SK-N-SH (cell line): ENCODE measurements at regions not wholly inside any gene's neighbourhood (a gene's known extent, or its start where the extent isn't known, plus 50 kb on each side); places are given as distances from the start of the nearest gene placed in this dataset.

ENCODE experiments used
- CTCF ChIA-PET: fragments of 300-600, 350-600 bp; formaldehyde crosslinking; extraction: SDS; loops from one replicate; lab custom pipeline; 2021; lab: Yijun Ruan, JAX
- POLR2A ChIA-PET: fragments of 350-600 bp; sonication (Branson Sonifier 250); formaldehyde crosslinking; extraction: SDS; loops from one replicate; lab custom pipeline; 2020; ENCODE audit warnings: antibody characterized with exemption, inconsistent platforms; lab: Yijun Ruan, JAX
- DNase-seq: peaks from one replicate; pipeline ENCODE4 v3.0.0; 2012
- H2AFZ ChIP-seq: fragments of 200-600 bp; sonication (generic); 2 replicates; pipeline ENCODE4 v1.8.1; 2016; ENCODE audit warnings: antibody characterized with exemption, mild to moderate bottlenecking, low read depth
- H3F3A ChIP-seq: fragments of 200-600 bp; sonication (generic); replicated peaks from 2 replicates; pipeline ENCODE3; 2016; ENCODE audit warnings: antibody characterized with exemption, mild to moderate bottlenecking; ENCODE audit not compliant: insufficient read depth
- H3K27ac ChIP-seq, 2 experiments: fragments of 200-500 bp in 1 of 2; fragments of 200-600 bp in 1 of 2; sonication (Bioruptor generic) in 1 of 2; sonication (generic), shearing (Covaris generic) in 1 of 2; 2 replicates each; pipeline versions ENCODE4 v1.5.1 to v1.6.1; 2014 to 2016; ENCODE audit warnings: low read depth in 2 of 2, inconsistent platforms in 1 of 2, low read length in 1 of 2, mild to moderate bottlenecking in 1 of 2, mixed read lengths in 1 of 2
- H3K27me3 ChIP-seq: fragments of 200-600 bp; sonication (generic), shearing (Covaris generic); 2 replicates; pipeline ENCODE4 v1.6.1; 2016; ENCODE audit warnings: mixed run types; ENCODE audit not compliant: insufficient read depth
- H3K36me3 ChIP-seq, 2 experiments: fragments of 200-500 bp in 1 of 2; fragments of 200-600 bp in 1 of 2; sonication (Bioruptor generic) in 1 of 2; sonication (generic) in 1 of 2; replicated peaks in 1 of 2; 2 replicates each; pipeline versions ENCODE3 to v1.5.1; 2014 to 2016; ENCODE audit warnings: low read length in 1 of 2, mild to moderate bottlenecking in 1 of 2; ENCODE audit not compliant: insufficient read depth in 2 of 2, control insufficient read depth in 1 of 2
- H3K4me1 ChIP-seq, 2 experiments: fragments of 200-500 bp in 1 of 2; fragments of 200-600 bp in 1 of 2; sonication (Bioruptor generic) in 1 of 2; sonication (generic), shearing (Covaris generic) in 1 of 2; 2 replicates each; pipeline versions ENCODE4 v1.5.1 to v1.6.1; 2014 to 2016; ENCODE audit warnings: low read depth in 1 of 2, low read length in 1 of 2, mixed run types in 1 of 2; ENCODE audit not compliant: insufficient read depth in 2 of 2, control insufficient read depth in 1 of 2
- H3K4me2 ChIP-seq: fragments of 200-600 bp; sonication (generic), shearing (Covaris generic); 2 replicates; pipeline ENCODE4 v1.6.1; 2017; ENCODE audit warnings: mixed run types
- H3K4me3 ChIP-seq, 2 experiments: fragments of 200-500 bp in 1 of 2; fragments of 200-600 bp in 1 of 2; sonication (Bioruptor generic) in 1 of 2; sonication (generic), shearing (Covaris generic) in 1 of 2; 2 replicates each; pipeline versions ENCODE4 v1.5.1 to v1.8.1; 2014 to 2016; ENCODE audit warnings: low read depth in 2 of 2, inconsistent platforms in 1 of 2, low read length in 1 of 2, mild to moderate bottlenecking in 1 of 2, mixed read lengths in 1 of 2, moderate library complexity in 1 of 2
- H3K79me2 ChIP-seq: fragments of 200-600 bp; sonication (generic); 2 replicates; pipeline ENCODE4 v1.8.1; 2017; ENCODE audit warnings: mild to moderate bottlenecking; ENCODE audit not compliant: insufficient read depth
- H3K9ac ChIP-seq: fragments of 200-600 bp; sonication (generic); 2 replicates; pipeline ENCODE4 v1.6.1; 2017; ENCODE audit warnings: mixed run types
- H3K9me2 ChIP-seq: fragments of 200-600 bp; sonication (generic); 2 replicates; pipeline ENCODE4 v1.6.1; 2017; ENCODE audit warnings: mixed run types
- H3K9me3 ChIP-seq: fragments of 200-600 bp; sonication (generic); 2 replicates; pipeline ENCODE4 v1.6.1; 2017; ENCODE audit warnings: mixed run types, mild to moderate bottlenecking, moderate library complexity
- H4K20me1 ChIP-seq: fragments of 200-600 bp; sonication (generic); 2 replicates; pipeline ENCODE4 v1.6.1; 2017; ENCODE audit warnings: mild to moderate bottlenecking, mixed run types; ENCODE audit not compliant: insufficient read depth
- ELF1 ChIP-seq: IDR thresholded peaks from 2 replicates; pipeline ENCODE4 v1.4.0; 2012
- EP300 ChIP-seq, 2 experiments: IDR thresholded peaks; 2 replicates each; pipeline versions ENCODE4 v1.4.0 to v1.6.1; 2012; ENCODE audit warnings: borderline replicate concordance in 1 of 2, low read depth in 1 of 2, low read length in 1 of 2
- EZH2phosphoT487 ChIP-seq: fragments of 200-600 bp; sonication (generic); IDR thresholded peaks from 2 replicates; pipeline ENCODE4 v1.6.1; 2017; ENCODE audit warnings: low read depth, mixed run types, mild to moderate bottlenecking, antibody characterized with exemption, moderate library complexity, borderline replicate concordance
- FOSL2 ChIP-seq: IDR thresholded peaks from 2 replicates; pipeline ENCODE4 v1.4.0; 2012; ENCODE audit warnings: low read depth, mild to moderate bottlenecking, moderate library complexity, borderline replicate concordance
- FOXJ3 ChIP-seq: sonication (generic); formaldehyde crosslinking; IDR thresholded peaks from 2 replicates; pipeline ENCODE4 v1.5.1; 2020; ENCODE audit warnings: mild to moderate bottlenecking, missing genetic modification reagents
- FOXM1 ChIP-seq: IDR thresholded peaks from 2 replicates; pipeline ENCODE4 v1.4.0; 2012; ENCODE audit warnings: low read depth, mild to moderate bottlenecking
- GABPA ChIP-seq: IDR thresholded peaks from 2 replicates; pipeline ENCODE4 v1.4.0; 2012; ENCODE audit warnings: low read depth, mild to moderate bottlenecking
- GATA2 ChIP-seq: sonication (generic); formaldehyde crosslinking; IDR thresholded peaks from 2 replicates; pipeline ENCODE4 v1.5.0; 2020; ENCODE audit warnings: mild to moderate bottlenecking, missing genetic modification reagents
- JUND ChIP-seq: IDR thresholded peaks from 2 replicates; pipeline ENCODE4 v1.4.0; 2012
- MXI1 ChIP-seq: IDR thresholded peaks from 2 replicates; pipeline ENCODE4 v1.6.1; 2012; ENCODE audit warnings: mild to moderate bottlenecking, low read depth, low read length, improper control_type of control experiment
- POLR2AphosphoS5 ChIP-seq: IDR thresholded peaks from 2 replicates; pipeline ENCODE4 v1.6.1; 2012; ENCODE audit warnings: low read depth, low read length
- RCOR1 ChIP-seq: fragments of 150-350 bp; IDR thresholded peaks from 2 replicates; pipeline ENCODE4 v1.6.1; 2017; ENCODE audit warnings: antibody characterized with exemption, low read length
- RXRA ChIP-seq: IDR thresholded peaks from 2 replicates; pipeline ENCODE4 v1.4.0; 2012; ENCODE audit warnings: low read depth, mild to moderate bottlenecking, borderline replicate concordance
- TAF1 ChIP-seq: IDR thresholded peaks from 2 replicates; pipeline ENCODE4 v1.6.1; 2012; ENCODE audit warnings: low read depth, mild to moderate bottlenecking, low read length, moderate library complexity, borderline replicate concordance
- TCF12 ChIP-seq: IDR thresholded peaks from 2 replicates; pipeline ENCODE4 v1.4.0; 2012
- YY1 ChIP-seq: IDR thresholded peaks from 2 replicates; pipeline ENCODE4 v1.4.0; 2012; ENCODE audit warnings: low read depth, mild to moderate bottlenecking
- WGBS: methylation state at CpG from one replicate; pipeline ENCODE4 v1.1.6; 2017; ENCODE audit warnings: low lambda C conversion rate; 5-methylcytosine and 5-hydroxymethylcytosine counted together
- TF ChIP-seq, protein P1 (sequence below): fragments of 150-350 bp; IDR thresholded peaks from 2 replicates; pipeline ENCODE4 v1.6.1; 2016; ENCODE audit warnings: mild to moderate bottlenecking, low read depth, low read length
- TF ChIP-seq, protein P2 (sequence below): IDR thresholded peaks from 2 replicates; pipeline ENCODE4 v1.4.0; 2012; ENCODE audit warnings: low read depth
- TF ChIP-seq, protein P3 (sequence below): IDR thresholded peaks from 2 replicates; pipeline ENCODE4; 2012
- TF ChIP-seq, protein P4 (sequence below): fragments of 200-600 bp; sonication (generic); IDR thresholded peaks from 2 replicates; pipeline ENCODE4 v1.6.1; 2017; ENCODE audit warnings: antibody characterized with exemption, mild to moderate bottlenecking, moderate library complexity
- TF ChIP-seq, protein P5 (sequence below): fragments of 150-350 bp; IDR thresholded peaks from 2 replicates; pipeline ENCODE4 v1.6.1; 2017; ENCODE audit warnings: antibody characterized with exemption, low read length, low read depth, borderline replicate concordance

DNA sequence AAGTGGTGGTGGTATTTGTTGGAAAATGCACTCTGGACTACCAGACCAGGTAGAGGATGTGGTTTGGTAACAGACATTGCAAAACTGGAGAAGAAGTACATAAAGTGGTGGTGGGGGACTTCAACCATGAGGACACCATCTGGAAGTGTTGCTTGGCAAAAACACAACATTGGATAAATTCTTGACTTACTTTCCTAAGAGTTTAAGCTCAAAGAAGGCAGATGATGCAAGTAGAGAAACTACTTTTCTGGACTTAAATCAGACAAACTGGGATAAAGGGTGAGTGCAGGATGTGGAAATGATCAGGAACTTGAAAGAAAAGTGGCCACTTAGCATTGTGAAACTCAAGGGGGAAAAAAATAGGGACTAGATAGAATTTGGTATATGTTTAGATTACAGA lies 487.4 kb downstream of the ZEB2 start (continued):
- TF ChIP-seq EZH2phosphoT487 (no peak), TAF1 (no peak), JUND (no peak)
- TF ChIP-seq, protein P1, sequence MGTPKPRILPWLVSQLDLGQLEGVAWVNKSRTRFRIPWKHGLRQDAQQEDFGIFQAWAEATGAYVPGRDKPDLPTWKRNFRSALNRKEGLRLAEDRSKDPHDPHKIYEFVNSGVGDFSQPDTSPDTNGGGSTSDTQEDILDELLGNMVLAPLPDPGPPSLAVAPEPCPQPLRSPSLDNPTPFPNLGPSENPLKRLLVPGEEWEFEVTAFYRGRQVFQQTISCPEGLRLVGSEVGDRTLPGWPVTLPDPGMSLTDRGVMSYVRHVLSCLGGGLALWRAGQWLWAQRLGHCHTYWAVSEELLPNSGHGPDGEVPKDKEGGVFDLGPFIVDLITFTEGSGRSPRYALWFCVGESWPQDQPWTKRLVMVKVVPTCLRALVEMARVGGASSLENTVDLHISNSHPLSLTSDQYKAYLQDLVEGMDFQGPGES = no peak
- TF ChIP-seq, protein P2, sequence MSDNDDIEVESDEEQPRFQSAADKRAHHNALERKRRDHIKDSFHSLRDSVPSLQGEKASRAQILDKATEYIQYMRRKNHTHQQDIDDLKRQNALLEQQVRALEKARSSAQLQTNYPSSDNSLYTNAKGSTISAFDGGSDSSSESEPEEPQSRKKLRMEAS = no peak

DNA sequence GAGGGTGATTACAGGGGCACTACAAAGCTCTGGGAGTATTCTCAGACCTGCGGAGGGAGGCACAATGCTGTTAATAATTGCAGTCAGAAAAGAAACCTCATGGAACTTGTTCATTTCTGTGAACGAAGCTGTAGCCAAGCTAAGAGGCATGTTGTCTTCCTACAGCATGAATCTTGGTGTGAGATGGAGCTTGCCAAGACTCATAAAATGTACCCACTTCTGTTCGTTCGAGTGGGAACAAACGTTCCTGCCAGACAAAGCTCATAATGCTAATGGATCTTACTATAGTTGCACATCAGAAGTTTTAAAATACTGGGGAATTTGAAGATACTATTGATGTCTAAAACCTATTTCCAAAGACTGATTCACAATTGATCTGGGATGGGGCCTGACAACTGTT lies 489.1 kb downstream of the ZEB2 start:
- H3K4me3 ChIP-seq = no peak overlapping the region
- no peak for DNase-seq
- no peak overlapping the region for H3K4me2 ChIP-seq
- no peak overlapping the region for H3K9ac ChIP-seq
- no peaks in the 10 kb centered on the region for H3K9me2 ChIP-seq
- no peak overlapping the region for H2AFZ ChIP-seq
- H3F3A ChIP-seq = no peaks in the 10 kb centered on the region
- no peaks in the 10 kb centered on the region for H4K20me1 ChIP-seq
- peaks cover 0 to 3% of the 10 kb centered on the region in 2 experiments; a peak in 2 of 4 replicates for H3K4me1 ChIP-seq
- TF ChIP-seq POLR2AphosphoS5 (no peak), JUND (no peak), FOXJ3 (CRISPR knock-in tag) (no peak), RCOR1 (no peak), GABPA (no peak), EP300 (IDR thresholded peaks at IDR 0.05; ENCODE audit: borderline replicate concordance in 1 of 2, low read depth in 1 of 2, low read length in 1 of 2) (no peak), EZH2phosphoT487 (no peak), ELF1 (no peak), FOSL2 (no peak), RXRA (no peak), TAF1 (no peak), MXI1 (no peak), YY1 (no peak), FOXM1 (no peak), GATA2 (CRISPR knock-in tag) (no peak), TCF12 (no peak)
- TF ChIP-seq, protein P3, sequence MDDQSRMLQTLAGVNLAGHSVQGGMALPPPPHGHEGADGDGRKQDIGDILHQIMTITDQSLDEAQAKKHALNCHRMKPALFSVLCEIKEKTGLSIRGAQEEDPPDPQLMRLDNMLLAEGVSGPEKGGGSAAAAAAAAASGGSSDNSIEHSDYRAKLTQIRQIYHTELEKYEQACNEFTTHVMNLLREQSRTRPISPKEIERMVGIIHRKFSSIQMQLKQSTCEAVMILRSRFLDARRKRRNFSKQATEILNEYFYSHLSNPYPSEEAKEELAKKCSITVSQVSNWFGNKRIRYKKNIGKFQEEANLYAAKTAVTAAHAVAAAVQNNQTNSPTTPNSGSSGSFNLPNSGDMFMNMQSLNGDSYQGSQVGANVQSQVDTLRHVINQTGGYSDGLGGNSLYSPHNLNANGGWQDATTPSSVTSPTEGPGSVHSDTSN = no peak
- TF ChIP-seq, protein P1 = no peak
- TF ChIP-seq, protein P4, sequence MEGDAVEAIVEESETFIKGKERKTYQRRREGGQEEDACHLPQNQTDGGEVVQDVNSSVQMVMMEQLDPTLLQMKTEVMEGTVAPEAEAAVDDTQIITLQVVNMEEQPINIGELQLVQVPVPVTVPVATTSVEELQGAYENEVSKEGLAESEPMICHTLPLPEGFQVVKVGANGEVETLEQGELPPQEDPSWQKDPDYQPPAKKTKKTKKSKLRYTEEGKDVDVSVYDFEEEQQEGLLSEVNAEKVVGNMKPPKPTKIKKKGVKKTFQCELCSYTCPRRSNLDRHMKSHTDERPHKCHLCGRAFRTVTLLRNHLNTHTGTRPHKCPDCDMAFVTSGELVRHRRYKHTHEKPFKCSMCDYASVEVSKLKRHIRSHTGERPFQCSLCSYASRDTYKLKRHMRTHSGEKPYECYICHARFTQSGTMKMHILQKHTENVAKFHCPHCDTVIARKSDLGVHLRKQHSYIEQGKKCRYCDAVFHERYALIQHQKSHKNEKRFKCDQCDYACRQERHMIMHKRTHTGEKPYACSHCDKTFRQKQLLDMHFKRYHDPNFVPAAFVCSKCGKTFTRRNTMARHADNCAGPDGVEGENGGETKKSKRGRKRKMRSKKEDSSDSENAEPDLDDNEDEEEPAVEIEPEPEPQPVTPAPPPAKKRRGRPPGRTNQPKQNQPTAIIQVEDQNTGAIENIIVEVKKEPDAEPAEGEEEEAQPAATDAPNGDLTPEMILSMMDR = no peak
- TF ChIP-seq, protein P5, sequence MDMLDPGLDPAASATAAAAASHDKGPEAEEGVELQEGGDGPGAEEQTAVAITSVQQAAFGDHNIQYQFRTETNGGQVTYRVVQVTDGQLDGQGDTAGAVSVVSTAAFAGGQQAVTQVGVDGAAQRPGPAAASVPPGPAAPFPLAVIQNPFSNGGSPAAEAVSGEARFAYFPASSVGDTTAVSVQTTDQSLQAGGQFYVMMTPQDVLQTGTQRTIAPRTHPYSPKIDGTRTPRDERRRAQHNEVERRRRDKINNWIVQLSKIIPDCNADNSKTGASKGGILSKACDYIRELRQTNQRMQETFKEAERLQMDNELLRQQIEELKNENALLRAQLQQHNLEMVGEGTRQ = no peak
- CTCF ChIA-PET = interaction anchor here (0.6 kb wide), 1 partner anchor 237 kb away, joined by 3 read pairs; no protein-coding TSS in a partner anchor
- POLR2A ChIA-PET = no interaction called here
- H3K27ac ChIP-seq = no peak overlapping the region
- no peaks in the 10 kb centered on the region for H3K9me3 ChIP-seq
- no peaks in the 10 kb centered on the region for H3K79me2 ChIP-seq
- no peaks in the 10 kb centered on the region for H3K36me3 ChIP-seq
- WGBS = 78% methylated on average over 5 of the region's 5 CpGs
- H3K27me3 ChIP-seq = no peaks in the 10 kb centered on the region
